Activated CD4-positive, alpha-beta T cell treated with anti-CD3 and anti-CD28 coated beads, Interleukin-2, Interleukin-4, amounts not matched to agents 100 ng/mL and 50 ng/mL, durations not matched to agents 16 hours and 8 hours (primary cell): ENCODE measurements at regions not wholly inside any gene's neighbourhood (a gene's known extent, or its start where the extent isn't known, plus 50 kb on each side); places are given as distances from the start of the nearest gene placed in this dataset.

Source experiments
- DNase-seq: peaks from one replicate; pipeline ENCODE4 v3.0.0-alpha.2; 2020; ENCODE audit warnings: low spot score

- no peak for DNase-seq
These were observed 350.8 kb downstream of the CDH2 start for GRCh38 chr18:27826101-27826500.

- DNase-seq, result no peak
These were observed 351.2 kb downstream of the CDH2 start for GRCh38 chr18:27825689-27826088.

DNA sequence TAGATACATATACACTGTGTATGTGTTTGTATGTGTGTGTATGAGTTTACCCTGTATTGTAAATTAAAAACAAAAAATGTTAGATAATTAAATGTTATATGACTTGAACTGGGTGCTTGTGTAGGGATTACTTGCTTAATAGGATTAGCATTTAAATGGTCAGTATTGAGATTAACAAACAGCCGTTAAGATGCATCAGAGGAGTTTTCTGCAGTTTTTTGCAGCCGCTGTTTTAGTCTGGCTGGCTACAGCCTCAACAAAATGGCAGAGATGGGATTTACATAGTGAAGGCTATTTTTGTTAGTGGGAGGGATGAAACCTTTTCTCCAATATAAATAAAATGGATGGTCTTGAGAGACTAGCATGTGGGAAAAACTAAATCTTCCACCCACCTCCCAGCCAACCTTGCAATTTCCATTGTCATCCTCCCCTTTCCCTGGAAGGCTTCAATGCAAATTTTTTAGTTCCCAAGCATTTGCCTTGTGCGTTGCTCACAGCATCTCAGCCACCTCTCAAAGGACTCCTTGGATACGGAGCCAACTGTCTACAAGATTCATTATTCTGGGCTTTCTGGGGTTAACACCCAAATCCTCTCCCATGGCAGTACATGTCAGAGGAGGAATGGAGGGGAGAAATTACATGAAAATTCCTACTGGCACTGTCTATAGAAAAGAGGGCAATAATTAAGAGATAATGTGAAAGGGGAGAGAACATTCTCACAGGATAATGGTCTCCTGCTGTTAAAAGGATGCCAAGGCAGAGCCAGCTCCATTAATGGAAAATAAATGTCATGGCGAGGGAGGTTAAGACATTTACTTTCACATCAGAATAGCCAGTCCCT, 351.9 kb downstream of the CDH2 start:
- no peak for DNase-seq

- no peak for DNase-seq
These were observed 352.7 kb downstream of the CDH2 start for GRCh38 chr18:27824275-27824674.

- no peak for DNase-seq
These were observed 353.9 kb downstream of the CDH2 start for GRCh38 chr18:27823053-27823452.

- DNase-seq, result no peak
These were observed 368.2 kb downstream of the CDH2 start for GRCh38 chr18:27808683-27809082.

DNA sequence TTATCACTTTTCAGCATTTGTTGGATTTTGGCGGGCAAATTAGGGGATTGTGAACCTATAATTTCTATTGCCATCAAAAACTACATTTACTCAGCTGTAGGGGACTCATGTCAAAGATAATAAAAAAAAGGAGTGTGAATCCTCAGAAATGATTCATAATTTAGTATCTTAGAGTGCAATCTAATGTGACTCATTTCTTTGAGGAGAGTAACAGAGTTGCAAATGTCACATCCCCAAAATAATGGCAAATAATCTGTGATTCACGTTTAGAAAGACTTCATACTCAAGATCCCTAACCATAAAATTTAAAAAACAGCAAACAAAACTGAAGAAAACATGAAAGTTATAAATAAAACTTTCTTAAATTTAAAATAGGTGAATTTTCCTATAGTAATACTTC, 373.0 kb downstream of the CDH2 start:
- no peak for DNase-seq

DNA sequence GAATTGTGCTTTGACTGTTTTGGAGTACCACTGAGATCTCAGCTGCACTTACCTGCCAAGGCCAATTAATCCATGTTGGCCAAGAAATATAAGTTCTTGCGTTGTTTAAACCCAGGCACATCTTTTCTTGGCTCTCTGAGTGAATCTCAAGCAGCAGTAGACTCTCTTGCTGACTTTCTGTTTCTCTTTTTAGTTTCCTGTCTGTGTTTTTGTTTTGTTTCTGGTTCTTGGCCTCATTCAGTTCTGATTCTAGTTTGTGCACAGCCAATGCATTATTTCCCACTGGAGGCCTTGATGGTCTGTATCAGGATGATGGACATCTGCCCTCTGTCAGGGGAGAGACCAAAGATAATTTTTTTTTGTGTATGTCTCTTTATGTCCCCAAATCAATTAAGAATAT, 379.4 kb downstream of the CDH2 start:
- DNase-seq, result no peak

- DNase-seq, result no peak
These were observed 382.6 kb downstream of the CDH2 start for GRCh38 chr18:27794181-27794926.

DNA sequence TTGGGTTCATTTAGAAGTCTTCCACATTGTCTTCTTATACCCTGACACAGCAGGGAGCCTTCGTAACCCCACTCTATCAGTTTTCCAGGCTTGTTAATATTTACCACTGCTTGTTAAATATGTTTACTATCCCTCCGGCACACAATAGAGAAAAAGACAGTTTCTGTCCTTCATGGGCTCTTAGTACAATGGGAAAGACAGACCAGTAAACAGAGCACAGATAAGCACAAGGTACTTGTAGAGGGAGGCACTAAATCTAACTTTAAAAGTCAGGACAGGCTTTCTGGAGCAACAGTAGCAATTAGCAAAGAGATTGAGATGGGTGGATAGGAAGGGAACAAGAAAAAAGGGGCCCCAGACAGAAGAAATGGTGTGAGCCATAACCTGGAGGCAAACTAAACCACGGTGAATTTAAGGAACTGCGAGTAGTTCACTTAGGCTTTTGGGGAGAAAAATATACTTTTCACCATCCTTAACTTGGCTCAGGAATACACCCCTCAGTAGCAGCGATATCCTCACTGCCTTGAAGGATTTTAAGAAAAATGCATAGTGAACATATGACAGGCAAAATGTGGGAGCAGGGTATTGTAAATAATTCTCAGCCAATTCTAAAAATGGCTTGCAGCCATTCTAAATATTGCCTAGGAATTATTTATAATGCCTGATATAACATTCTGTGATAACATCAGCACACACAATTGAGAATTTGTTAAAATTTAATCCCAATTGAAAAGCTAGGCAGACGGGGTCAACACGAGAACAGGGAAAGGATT, 383.7 kb downstream of the CDH2 start:
- DNase-seq, result no peak

- no peak for DNase-seq
These were observed 387.5 kb downstream of the CDH2 start for GRCh38 chr18:27789406-27789805.

DNA sequence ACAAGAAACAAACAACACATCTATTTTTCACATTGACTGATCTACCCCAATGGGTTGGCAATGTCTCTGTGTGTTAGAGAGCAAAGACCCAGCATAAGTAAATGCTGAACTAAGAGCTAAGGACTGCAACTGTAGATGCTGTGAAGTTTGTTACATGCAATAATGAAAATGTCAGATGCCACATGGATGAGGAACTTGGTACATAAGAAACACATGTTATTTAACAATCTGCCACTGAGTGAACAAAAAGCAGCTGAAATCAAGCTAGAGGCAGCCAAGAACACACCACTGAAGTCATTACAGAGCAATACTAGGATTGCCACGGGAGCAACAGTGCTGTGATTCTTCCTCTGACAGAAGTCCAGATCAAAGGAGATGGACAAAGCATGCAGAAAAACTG, 389.4 kb downstream of the CDH2 start:
- no peak for DNase-seq

- no peak for DNase-seq
These were observed 391.0 kb downstream of the CDH2 start for GRCh38 chr18:27785815-27786471.

DNA sequence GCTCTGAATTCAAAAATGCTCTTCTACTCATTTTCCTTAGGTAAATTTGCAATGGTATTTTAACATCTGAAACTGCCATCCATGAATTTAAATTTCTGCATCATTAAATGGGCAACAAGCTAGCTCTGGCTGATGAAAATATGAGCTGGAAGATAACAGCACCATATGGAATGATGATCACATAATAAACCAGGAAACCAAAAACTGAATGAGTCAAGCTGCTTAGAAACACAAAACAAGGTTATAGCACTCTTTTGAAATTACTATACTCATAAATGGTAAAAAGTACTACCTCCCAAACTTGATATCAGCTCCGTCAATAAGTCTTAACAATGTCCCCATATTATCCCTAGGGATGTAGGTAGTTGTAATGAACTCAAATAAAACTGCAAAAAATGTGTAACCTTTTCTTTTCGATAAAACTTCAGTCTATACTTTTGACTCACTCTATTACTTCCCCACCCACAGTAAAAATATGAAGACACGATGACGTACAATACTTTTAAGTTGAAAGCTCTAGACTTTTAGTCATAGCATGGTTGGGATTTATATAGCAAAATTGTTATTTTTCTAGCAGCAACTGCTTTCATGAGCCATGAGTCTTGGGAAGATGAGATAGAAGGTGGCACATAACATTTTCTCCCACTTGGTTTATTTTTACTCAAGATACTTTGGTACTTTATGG, 396.7 kb downstream of the CDH2 start:
- no peak for DNase-seq

DNA sequence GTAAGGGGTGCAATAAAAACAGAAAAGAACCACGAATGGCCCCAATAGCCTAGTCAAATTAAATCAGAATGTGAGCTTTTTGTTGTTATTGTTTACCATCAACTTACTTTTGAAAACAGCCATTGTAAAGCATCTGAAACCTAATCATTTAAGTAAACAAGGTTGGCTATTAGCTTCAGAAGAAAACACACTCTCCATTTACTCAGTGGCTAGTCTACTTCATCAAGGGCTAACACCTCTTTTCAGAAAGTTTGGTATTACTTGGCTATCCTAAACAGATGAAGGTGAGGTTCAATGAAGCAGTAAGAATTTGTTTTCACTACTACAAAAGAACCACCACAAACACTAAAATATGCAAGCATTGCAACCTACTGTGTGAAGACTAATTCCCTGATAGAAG, 398.0 kb downstream of the CDH2 start:
- no peak for DNase-seq

- no peak for DNase-seq
These were observed 398.5 kb downstream of the CDH2 start for GRCh38 chr18:27778441-27778840.

DNA sequence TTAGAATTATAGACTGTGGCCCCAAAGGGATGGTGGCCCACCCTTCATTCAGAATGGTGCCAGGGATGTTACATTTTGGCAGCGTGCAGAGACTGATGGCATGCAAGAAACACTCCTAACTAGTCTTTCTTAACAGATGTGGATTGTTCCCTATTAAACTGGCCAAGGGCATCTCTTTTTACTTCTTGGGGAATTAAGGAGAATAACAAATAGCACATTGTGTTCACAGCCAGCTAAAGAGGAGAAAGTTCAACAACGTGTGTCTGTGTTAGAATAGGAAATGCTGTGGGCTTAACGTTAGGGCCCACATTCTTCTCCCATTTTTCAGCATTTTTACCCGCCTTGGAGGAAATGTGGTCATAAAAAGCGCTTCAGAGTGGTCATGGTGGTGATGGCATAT, 404.8 kb downstream of the CDH2 start:
- no peak for DNase-seq

- DNase-seq, result no peak
These were observed 405.4 kb downstream of the CDH2 start for GRCh38 chr18:27771571-27771970.

- no peak for DNase-seq
These were observed 407.8 kb downstream of the CDH2 start for GRCh38 chr18:27769152-27769551.

DNA sequence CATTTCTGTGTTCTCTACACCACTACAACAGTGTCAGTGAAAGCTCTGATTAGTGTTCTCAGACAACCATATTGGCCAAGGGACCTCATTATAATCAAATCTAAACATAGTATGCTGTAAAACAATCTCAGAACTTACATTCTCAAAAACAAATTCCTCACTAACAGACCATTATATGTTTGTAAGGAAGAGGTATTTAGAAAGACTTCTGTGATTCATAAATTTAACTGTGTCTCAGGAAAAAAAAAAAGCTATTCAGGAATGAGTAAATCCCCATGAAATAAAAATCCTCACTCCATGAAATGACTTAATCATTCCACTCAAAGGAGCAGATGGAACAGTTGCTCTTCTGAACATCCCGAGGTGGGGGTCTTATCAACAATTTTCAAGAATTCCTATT, 413.0 kb downstream of the CDH2 start:
- DNase-seq, result no peak

GRCh38 chr18:27763341-27763740, 413.6 kb downstream of the CDH2 start:
- DNase-seq, result no peak

DNA sequence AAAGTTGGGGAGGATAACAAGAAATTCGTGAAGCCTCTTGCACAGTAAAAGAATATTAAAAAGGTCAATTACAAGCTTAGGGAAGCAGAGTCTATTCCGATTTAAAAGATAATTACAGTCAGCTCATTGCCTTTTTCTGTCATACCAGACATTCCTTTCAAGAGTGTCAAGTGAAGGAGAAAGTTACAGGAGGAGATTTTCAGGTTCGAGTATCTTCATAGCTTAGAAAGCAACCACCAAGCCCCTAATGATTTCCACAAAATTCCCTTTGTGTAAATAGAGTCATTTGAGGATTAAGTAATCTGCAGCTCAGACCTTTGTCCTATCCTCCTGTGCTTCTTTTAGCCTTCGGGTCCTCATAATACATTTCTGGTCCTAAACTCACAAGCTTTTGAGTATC, 414.9 kb downstream of the CDH2 start:
- no peak for DNase-seq
